Stimulated activated CD4-positive, alpha-beta T cell treated with anti-CD3 and anti-CD28 coated beads, Interleukin-4, amount 100 ng/mL, for 4 hours (primary cell): ENCODE measurements at regions not wholly inside any gene's neighbourhood (a gene's known extent, or its start where the extent isn't known, plus 50 kb on each side); places are given as distances from the start of the nearest gene placed in this dataset.
A peak's percentile ranks its signal among the peaks of the same experiment; 100 is the strongest.

Experiments used
- DNase-seq, 2 experiments: peaks; one replicate each; pipeline ENCODE4 v3.0.0-alpha.2; 2020

- DNase-seq, result no peak
Measured at GRCh38 chr10:128222332-128222849, 96.2 kb upstream of the MKI67 start.

DNA sequence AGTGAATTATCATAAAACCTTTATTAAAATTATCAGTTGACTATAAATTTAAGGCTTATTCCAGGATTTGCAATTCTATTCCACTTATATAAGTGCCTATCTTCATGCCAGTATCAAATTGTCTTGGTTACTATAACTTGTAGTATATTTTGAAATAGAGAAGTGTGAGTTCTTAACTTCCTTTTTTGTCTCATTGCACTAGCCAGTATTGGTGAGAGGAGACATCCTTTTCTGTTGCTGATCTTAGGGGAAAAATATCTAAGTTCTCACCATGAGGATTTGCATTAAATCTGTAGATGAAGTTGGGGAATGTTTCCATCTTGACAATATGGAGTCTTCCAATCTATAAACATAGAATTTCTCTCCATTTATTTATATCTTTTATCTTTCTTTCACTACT is 104.2 kb upstream of the MKI67 start:
- no peak for DNase-seq

DNA sequence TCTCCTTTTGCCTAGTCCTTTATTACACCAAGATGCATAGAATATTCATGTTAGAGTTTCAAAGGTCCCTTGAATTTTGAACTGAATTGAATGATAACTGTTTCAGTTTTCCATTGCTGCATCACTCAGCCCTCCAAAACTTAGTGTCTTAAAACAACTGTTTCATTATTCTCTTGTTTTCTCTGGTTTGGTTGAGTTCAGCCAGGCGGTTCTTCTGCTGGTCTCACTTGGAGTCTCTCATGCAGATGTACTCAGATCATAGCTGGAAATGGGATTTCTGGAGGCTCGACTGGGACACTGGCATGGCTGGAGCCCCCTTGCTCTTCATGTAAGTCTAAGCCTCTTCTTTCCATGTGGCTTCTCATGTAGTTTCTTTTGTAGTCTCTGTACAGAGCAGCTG is 107.2 kb upstream of the MKI67 start:
- DNase-seq, result no peak

- no peak for DNase-seq
Measured at GRCh38 chr10:128237710-128238109, 111.5 kb upstream of the MKI67 start.

DNA sequence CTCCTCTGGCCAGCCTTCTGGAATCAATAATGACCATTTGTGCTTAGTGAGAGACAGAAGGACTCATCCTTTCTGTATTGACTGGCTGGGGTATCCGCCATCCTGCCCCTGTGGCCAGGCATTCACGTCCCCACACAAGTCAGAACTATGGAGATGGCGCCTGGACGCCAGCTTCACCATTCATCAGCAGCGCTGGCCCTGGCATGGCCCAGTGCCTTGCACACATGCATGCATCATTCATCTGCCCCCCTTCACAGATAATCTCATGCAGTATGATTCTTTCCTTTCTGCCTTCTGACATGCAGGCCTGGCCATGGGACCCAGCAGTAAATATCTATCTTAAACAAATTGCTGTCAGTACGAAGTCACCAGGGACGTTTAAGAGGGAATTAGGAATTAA is 114.8 kb upstream of the MKI67 start:
- DNase-seq, result no peak

GRCh38 chr10:128242641-128243040 is 116.4 kb upstream of the MKI67 start:
- DNase-seq, result no peak

DNA sequence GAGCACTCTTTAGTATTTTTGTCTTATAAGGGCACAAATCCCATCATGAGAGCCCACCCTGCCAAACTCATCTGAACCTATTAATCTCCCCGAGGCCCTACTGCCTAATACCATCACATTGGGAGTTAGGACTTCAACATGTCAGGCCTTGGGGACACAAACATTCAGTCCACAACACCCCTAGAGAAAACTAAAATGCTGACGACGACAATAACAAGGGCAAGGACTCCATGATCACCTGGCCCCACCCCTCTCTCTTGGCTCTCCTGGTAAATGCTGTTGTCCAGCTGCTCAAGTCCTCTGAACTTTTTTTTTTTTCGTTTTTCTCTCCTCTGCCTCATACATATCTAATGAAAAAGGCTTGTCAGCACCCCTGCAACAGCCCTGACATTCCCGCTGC is 118.8 kb upstream of the MKI67 start:
- DNase-seq, result no peak

DNA sequence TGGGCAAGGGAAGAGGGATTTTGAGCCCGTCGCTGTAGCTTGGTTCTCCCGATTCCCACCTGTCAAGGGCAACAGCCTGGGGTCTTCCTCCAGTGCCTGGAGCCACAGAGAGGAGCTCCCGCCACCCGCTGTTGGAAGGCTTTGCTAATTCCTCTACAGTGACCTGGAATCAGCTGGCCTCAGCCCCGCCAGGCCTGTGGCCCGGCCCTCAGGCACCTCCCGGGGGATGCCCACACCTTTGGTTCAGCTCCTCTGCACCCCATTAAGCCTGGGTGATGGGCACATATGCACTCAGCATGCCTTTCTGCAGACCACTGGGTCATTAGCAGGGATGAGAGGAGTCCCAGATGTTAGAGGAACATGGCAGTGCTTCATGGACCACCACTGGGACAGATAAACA is 121.4 kb upstream of the MKI67 start:
- DNase-seq, result no peak

- DNase-seq, result no peak
Measured at GRCh38 chr10:128254476-128254875, 128.3 kb upstream of the MKI67 start.

GRCh38 chr10:128257428-128257827 is 131.2 kb upstream of the MKI67 start:
- DNase-seq, result no peak

DNA sequence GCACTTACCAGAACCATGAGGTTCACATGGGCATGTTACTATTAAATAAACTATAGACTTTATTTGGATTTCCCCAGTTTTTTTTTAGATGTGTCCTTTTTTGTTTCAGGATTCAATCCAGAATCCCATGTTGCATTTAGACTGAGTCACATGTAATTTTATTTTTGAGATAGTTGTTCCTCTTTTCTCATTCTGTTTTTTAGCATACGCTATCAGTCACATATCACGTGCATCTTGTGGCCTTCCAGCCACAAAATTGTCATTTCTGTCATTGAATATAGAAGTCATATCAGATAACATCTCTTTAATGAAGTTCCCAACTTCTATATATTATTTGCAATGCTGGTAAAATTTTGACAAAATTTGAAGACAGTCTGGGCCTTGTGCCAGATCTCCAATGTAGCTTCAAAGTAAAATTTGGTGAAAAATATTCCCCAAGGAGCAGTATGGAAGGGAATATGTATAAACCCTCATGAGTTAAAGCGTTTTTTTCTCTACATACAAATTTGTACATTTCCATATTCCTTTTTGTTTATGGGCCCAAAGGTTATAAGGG is 132.3 kb upstream of the MKI67 start:
- DNase-seq, result no peak

GRCh38 chr10:128263891-128264688 is 137.9 kb upstream of the MKI67 start:
- DNase-seq, result peak; percentile 9 to 32

DNA sequence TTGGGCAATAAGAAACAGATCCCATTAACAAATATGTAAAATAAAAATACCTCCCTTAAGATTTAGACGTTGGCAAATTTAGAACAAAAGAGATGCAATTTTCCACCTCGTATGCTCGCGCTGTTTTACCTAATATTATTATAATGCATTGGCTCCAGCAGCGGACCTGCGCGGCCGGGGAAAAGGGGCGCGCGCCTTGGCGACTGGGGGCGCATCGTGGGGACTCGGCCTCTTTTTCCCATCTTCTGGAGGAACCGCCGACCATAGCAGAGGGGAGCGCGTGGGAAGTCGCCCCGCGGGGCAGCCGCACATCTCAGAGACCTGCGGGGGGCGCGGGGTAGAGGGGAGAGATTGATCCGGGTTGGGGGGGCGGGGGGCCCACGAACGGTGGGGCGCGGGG is 139.4 kb upstream of the MKI67 start:
- no peak for DNase-seq

- no peak for DNase-seq
Measured at GRCh38 chr10:128267581-128267980, 141.4 kb upstream of the MKI67 start.

DNA sequence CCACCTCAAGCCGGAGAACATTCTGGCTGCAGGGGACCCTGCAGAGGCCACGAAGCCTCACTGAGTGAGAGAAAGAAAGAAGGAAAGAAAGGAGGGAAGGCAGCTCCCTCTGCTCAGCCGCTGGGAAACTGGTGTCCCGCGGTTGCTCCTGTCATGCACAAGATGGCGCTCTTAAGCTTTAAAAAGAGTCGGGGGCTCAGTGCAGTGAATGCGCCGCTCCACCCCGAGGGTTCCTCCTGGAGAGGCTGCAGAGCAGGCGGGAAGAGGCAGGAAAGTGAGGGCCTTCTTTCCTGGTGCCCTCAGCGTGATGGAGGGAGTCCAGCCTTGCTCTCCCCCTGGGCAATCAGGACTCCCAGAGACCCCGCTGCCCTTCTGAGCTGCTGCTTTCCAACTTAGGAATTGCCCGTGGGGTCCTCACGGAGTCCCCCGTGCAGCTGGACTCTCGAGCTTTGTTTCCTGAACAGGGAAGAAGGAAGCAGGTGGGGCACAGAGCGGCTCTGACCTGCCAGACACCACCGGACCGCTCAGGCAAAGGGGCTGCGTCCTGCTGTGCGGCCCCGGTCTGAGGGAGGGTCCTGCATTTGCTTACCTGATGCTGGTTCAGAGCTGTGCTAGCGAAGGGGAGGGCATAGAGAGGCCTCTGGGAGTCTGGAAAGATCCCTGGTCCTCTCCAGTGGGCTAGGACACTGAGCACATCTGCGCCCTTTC is 141.9 kb upstream of the MKI67 start:
- DNase-seq, result no peak

GRCh38 chr10:128274938-128275337 is 148.7 kb upstream of the MKI67 start:
- no peak for DNase-seq

DNA sequence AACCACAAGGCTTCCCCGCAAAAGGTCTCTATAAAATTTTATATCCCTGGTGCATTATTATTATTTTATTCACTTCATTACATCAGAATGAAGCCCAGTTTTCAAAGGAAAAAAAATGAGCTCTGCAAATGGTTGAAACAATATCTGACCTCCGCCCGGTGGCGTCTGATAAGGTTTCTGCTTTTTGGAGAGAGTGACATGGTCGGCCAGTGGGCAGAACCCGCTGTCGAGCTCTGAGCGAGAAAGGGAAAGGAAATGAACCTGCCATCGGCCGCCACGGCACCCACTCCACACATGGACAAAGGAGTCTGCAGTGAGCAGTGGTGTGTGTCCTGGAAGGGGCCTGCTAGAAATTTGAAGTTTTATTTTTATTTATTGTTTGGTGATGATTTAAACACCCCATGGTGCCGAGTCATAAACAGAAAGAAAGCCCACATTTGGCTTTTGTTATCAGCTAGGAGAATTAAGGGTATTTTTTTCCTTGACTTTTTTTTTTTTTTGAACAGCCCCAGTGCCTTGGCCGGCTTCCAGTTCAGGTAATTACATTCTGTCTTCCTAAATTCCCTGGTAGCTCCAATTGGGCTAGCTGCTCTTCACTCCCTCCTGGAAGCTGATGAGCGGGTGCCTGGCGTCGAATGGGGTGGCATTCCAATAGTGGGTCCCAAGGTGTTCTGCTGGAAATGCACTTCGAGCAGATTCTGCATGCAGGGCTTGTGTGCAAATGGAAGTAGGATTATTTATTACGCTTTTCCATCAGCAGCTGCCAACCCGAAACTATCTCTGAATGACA is 149.4 kb upstream of the MKI67 start:
- no peak for DNase-seq

DNA sequence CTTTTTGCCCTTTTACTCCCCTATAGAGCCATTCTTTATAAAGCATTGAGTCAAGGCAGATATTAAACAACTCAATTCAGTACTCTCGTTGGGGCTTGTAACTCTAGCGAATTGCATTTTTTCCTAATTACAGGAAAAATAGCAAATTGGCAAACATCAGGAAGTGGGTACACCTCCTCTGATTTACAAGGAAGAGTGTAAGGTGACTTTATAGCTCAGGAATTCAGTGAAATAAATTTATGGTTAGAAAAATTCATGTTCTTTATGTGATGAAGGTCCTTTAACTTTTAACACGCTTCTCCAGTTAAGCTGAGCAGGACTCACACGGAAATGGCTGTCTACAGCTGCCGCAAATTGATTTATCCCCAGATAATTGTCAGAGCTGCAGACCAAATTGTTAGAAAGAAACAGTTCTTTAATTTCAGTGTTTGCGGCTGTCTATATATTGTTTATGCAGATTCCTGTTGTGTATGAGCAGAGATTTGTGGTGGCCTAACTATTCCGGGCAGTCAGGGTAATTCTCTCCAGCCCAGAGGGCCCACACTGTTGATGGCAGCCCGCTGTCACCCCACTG is 151.1 kb upstream of the MKI67 start:
- no peak for DNase-seq

DNA sequence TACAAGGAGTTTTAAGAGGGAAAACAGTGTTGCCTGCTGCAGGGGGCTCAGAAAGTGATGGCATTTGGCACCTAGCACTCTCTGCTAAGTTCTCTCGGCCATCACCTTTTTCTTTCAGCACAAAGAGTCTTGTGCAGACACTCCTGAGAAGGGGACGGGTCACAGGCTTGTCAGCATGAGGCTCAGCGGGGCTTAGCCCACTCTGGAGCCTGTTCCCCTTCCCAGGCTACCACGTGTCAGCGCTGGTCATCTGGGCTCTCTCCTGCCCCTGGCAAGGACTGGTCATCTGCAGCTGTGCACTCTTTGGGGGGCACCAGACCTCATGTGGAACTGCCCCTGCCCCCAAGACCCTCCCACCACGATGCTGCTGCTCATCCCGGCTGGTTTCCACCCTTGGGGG is 152.1 kb upstream of the MKI67 start:
- DNase-seq, result no peak

GRCh38 chr10:128280271-128280670 is 154.0 kb upstream of the MKI67 start:
- no peak for DNase-seq

DNA sequence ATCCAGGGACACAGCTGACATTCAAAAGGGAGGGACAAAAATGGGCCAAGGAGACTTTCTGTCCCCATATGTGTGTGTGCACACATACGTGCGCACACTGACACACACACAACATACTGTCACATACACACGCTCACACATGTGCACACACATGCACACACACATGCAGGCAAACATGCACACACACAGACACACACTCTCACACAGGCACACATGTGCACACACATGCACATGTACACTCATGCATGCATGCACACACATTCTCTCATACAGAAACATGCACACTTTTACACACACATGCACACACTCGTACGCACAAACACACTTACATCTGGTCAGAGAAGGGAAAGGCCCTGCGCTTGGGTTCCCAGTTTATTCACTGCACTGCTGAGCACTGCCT is 155.1 kb upstream of the MKI67 start:
- no peak for DNase-seq

- no peak for DNase-seq
Measured at GRCh38 chr10:128281861-128282260, 155.6 kb upstream of the MKI67 start.
